ENCODE measurements at regions not wholly inside any gene's neighbourhood (a gene's known extent, or its start where the extent isn't known, plus 50 kb on each side); places are given as distances from the start of the nearest gene placed in this dataset.

DNA sequence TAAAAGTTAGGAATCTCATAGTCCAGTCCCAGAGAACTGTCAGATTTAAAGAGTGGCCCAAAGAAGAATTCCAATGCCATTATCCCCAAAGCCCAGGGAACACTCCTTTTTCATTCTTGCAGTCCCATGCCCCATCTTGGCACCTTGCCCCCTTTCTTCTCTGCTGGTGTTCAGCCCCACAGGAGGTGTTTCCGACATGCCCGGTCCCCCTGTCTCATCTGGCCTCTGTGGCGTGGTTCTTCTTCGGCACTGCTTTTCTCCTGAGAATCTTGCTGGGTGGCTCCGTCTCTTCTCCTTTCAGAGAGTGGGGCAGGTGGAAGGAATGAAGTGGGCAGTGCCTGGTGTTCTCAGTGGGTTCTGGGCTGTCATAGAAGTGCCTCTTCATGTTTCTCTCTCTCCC is 64.7 kb downstream of the VCPKMT start:
- Histone ChIP-seq H3K4me1 (peaks cover 10 to 15% (median 10%) of the 10 kb centered on the region in 3 donors), H3K9me3 (no peaks in the 10 kb centered on the region), H3K4me3 (no peak overlapping the region), H3K27ac (no peak overlapping the region), H3K36me3 (no peaks in the 10 kb centered on the region), H3K27me3 (no peaks in the 10 kb centered on the region)
- WGBS, 2 donors, result 70 to 80% methylated on average over 4 to 5 of the region's 5 CpGs
- intact Hi-C loops (cut with DNase I), result no loop called here
- no peak for TF ChIP-seq POLR2A (IDR thresholded peaks at IDR 0.05)
- TF ChIP-seq, protein P1, sequence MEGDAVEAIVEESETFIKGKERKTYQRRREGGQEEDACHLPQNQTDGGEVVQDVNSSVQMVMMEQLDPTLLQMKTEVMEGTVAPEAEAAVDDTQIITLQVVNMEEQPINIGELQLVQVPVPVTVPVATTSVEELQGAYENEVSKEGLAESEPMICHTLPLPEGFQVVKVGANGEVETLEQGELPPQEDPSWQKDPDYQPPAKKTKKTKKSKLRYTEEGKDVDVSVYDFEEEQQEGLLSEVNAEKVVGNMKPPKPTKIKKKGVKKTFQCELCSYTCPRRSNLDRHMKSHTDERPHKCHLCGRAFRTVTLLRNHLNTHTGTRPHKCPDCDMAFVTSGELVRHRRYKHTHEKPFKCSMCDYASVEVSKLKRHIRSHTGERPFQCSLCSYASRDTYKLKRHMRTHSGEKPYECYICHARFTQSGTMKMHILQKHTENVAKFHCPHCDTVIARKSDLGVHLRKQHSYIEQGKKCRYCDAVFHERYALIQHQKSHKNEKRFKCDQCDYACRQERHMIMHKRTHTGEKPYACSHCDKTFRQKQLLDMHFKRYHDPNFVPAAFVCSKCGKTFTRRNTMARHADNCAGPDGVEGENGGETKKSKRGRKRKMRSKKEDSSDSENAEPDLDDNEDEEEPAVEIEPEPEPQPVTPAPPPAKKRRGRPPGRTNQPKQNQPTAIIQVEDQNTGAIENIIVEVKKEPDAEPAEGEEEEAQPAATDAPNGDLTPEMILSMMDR (IDR thresholded peaks at IDR 0.05), result no peak
- DNase-seq, result no peak

- intact Hi-C loops (cut with DNase I), result no loop called here
- WGBS, 2 donors, result 87 to 92% methylated on average over 7 to 10 of the region's 11 CpGs
Measured at GRCh38 chr14:50052517-50052916, 63.9 kb downstream of the VCPKMT start.

GRCh38 chr14:50053935-50054334 is 62.4 kb downstream of the VCPKMT start:
- peaks cover 0 to 15% (median 6%) of the 10 kb centered on the region in 3 donors for H3K4me1 ChIP-seq
- no peaks in the 10 kb centered on the region for H3K9me3 ChIP-seq
- no peaks in the 10 kb centered on the region for H3K27me3 ChIP-seq
- 51 to 90% methylated on average over 2 of the region's 2 CpGs for WGBS, 2 donors
- intact Hi-C loops (cut with DNase I), result no loop called here
- no peak for TF ChIP-seq POLR2A (IDR thresholded peaks at IDR 0.05)
- TF ChIP-seq, protein P1 (IDR thresholded peaks at IDR 0.05), result no peak
- no peak overlapping the region for H3K4me3 ChIP-seq
- no peaks in the 10 kb centered on the region for H3K36me3 ChIP-seq
- H3K27ac ChIP-seq, result no peak overlapping the region
- no peak for DNase-seq

More at GRCh38 chr14:50052517-50052916, 63.9 kb downstream of the VCPKMT start:
- H3K9me3 ChIP-seq, result no peaks in the 10 kb centered on the region
- H3K27ac ChIP-seq, result no peak overlapping the region
- DNase-seq, result no peak
- no peaks in the 10 kb centered on the region for H3K27me3 ChIP-seq
- TF ChIP-seq, protein P1 (IDR thresholded peaks at IDR 0.05), result no peak
- TF ChIP-seq POLR2A (IDR thresholded peaks at IDR 0.05), result no peak
- H3K4me1 ChIP-seq, result peaks cover 2 to 15% (median 5%) of the 10 kb centered on the region in 3 donors
- H3K36me3 ChIP-seq, result no peaks in the 10 kb centered on the region
- H3K4me3 ChIP-seq, result no peak overlapping the region

GRCh38 chr14:50055461-50056228 is 60.7 kb downstream of the VCPKMT start:
- WGBS, 2 donors, result 83 to 85% methylated on average over 11 to 13 of the region's 14 CpGs
- Histone ChIP-seq H3K27me3 (no peaks in the 10 kb centered on the region), H3K9me3 (no peaks in the 10 kb centered on the region), H3K4me3 (no peak overlapping the region), H3K36me3 (no peaks in the 10 kb centered on the region), H3K27ac (no peak overlapping the region), H3K4me1 (peaks cover 8 to 26% (median 13%) of the 10 kb centered on the region in 3 donors)
- intact Hi-C loops (cut with DNase I), result no loop called here
- TF ChIP-seq POLR2A (IDR thresholded peaks at IDR 0.05), result no peak
- TF ChIP-seq, protein P1 (IDR thresholded peaks at IDR 0.05), result no peak
- no peak for DNase-seq

DNA sequence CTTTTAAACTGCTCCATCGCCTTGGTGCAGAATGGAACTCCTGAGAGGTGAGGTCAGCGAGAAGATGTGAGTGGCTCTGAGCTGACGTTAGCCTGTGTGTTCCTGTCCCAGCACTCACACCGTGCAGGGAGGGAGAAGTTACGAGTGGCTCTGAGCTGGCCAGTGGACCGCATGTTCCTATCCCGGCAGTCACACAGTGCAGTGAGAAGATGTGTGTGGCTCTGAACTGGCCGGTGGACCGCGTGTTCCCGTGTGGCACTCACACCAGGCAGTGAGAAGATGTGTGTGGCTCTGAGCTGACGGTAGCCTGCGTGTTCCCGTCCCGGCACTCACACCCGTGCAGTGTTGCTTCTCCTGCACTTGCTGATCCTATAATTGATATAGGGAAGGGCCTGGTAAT is 59.9 kb downstream of the VCPKMT start:
- no peak overlapping the region for H3K27ac ChIP-seq
- H3K9me3 ChIP-seq, result no peaks in the 10 kb centered on the region
- TF ChIP-seq, protein P1 (IDR thresholded peaks at IDR 0.05), result no peak
- TF ChIP-seq POLR2A (IDR thresholded peaks at IDR 0.05), result no peak
- H3K4me1 ChIP-seq, result peaks cover 16 to 34% (median 20%) of the 10 kb centered on the region in 3 donors
- WGBS, 2 donors, result 81 to 89% methylated on average over 3 to 16 of the region's 16 CpGs
- no peak overlapping the region for H3K4me3 ChIP-seq
- intact Hi-C loops (cut with DNase I), result no loop called here
- DNase-seq, result no peak
- no peaks in the 10 kb centered on the region for H3K36me3 ChIP-seq
- H3K27me3 ChIP-seq, result no peaks in the 10 kb centered on the region

All from esophagus squamous epithelium (tissue), 5 donors.